ENCODE measurements at regions not wholly inside any gene's neighbourhood (a gene's known extent, or its start where the extent isn't known, plus 50 kb on each side); places are given as distances from the start of the nearest gene placed in this dataset.

DNA sequence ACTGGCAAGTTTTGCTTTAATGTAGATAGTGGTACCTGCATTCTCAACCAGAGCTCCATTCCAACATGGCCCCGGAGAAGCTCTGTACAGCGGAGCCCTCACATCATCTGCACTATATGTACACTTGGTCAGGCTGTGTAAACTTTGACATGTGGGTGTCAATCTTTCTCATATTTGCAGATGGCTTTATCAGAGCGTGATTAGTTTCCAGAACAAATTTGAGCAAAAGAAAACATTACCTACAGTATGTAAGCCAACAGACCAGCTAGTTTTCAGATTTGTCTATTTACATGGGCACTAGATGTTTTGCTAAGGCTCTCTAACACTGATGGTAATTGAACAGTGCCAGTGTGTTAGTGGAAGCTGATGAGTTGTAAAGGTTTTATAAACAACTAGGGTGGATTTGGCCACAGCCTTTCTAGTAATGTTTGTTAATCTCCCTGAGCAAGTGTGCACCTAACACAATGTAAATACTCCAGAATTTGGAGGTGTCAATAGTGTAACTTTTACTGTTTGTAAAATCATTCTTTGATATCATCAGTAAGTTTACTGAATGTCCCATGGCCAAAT, 131.8 kb downstream of the FOXA2 start (continued):
- TF ChIP-seq SATB2 (CRISPR knock-in tag; IDR thresholded peaks at IDR 0.05) (no peak), ZNF367 (CRISPR knock-in tag; IDR thresholded peaks at IDR 0.05; ENCODE audit: borderline replicate concordance) (no peak), BORCS8-MEF2B (CRISPR knock-in tag; IDR thresholded peaks at IDR 0.05) (no peak), SP140L (CRISPR knock-in tag; IDR thresholded peaks at IDR 0.05; ENCODE audit: borderline replicate concordance) (no peak), MYC (CRISPR knock-in tag; IDR thresholded peaks at IDR 0.05; ENCODE audit: borderline replicate concordance) (no peak), ZNF230 (CRISPR knock-in tag; IDR thresholded peaks at IDR 0.05) (no peak), SRF (IDR thresholded peaks at IDR 0.05; ENCODE audit: low read depth, low read length) (no peak), NFRKB (IDR thresholded peaks at IDR 0.05) (no peak), THAP11 (CRISPR knock-in tag; IDR thresholded peaks at IDR 0.05) (peak; percentile 58; the same call in 1 of the 2 replicates), CBX1 (IDR thresholded peaks at IDR 0.05; ENCODE audit: low read depth) (no peak), ZFP41 (CRISPR knock-in tag; IDR thresholded peaks at IDR 0.05; ENCODE audit: borderline replicate concordance) (no peak), ZNF431 (CRISPR knock-in tag; IDR thresholded peaks at IDR 0.05; ENCODE audit: borderline replicate concordance, low read depth) (no peak), FOXM1 (CRISPR knock-in tag; IDR thresholded peaks at IDR 0.05) (no peak), SSRP1 (CRISPR knock-in tag; IDR thresholded peaks at IDR 0.05) (no peak), NFIC (IDR thresholded peaks at IDR 0.05; ENCODE audit: low read length) (peak; percentile 72), ZNF713 (CRISPR knock-in tag; IDR thresholded peaks at IDR 0.05) (no peak), SNRNP70 (IDR thresholded peaks at IDR 0.05; ENCODE audit: low read depth, low read length) (no peak), ZC3H13 (CRISPR knock-in tag; IDR thresholded peaks at IDR 0.05) (no peak), MTF2 (CRISPR knock-in tag; IDR thresholded peaks at IDR 0.05; ENCODE audit: borderline replicate concordance) (no peak), MAF1 (CRISPR knock-in tag; IDR thresholded peaks at IDR 0.05; ENCODE audit: borderline replicate concordance) (no peak), FOSL2 (CRISPR knock-in tag; IDR thresholded peaks at IDR 0.05) (peak; percentile 71), MAFG (CRISPR knock-in tag; IDR thresholded peaks at IDR 0.05) (no peak), EP300 (IDR thresholded peaks at IDR 0.05; ENCODE audit: low read depth in 2 of 2, low read length in 2 of 2) (0 out of 4 replicates have a peak, but pooled peaks of 1 of the 2 experiments have one; percentile 34), EP300 (CRISPR knock-in tag; IDR thresholded peaks at IDR 0.05; ENCODE audit: borderline replicate concordance) (no peak), ZNF350 (CRISPR knock-in tag; IDR thresholded peaks at IDR 0.05; ENCODE audit: borderline replicate concordance, low read depth) (no peak), MEF2D (CRISPR knock-in tag; IDR thresholded peaks at IDR 0.05) (peak; percentile 62; the same call in 1 of the 2 replicates)
- TF ChIP-seq, protein P1, sequence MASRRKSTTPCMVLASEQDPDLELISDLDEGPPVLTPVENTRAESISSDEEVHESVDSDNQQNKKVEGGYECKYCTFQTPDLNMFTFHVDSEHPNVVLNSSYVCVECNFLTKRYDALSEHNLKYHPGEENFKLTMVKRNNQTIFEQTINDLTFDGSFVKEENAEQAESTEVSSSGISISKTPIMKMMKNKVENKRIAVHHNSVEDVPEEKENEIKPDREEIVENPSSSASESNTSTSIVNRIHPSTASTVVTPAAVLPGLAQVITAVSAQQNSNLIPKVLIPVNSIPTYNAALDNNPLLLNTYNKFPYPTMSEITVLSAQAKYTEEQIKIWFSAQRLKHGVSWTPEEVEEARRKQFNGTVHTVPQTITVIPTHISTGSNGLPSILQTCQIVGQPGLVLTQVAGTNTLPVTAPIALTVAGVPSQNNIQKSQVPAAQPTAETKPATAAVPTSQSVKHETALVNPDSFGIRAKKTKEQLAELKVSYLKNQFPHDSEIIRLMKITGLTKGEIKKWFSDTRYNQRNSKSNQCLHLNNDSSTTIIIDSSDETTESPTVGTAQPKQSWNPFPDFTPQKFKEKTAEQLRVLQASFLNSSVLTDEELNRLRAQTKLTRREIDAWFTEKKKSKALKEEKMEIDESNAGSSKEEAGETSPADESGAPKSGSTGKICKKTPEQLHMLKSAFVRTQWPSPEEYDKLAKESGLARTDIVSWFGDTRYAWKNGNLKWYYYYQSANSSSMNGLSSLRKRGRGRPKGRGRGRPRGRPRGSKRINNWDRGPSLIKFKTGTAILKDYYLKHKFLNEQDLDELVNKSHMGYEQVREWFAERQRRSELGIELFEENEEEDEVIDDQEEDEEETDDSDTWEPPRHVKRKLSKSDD (CRISPR knock-in tag; IDR thresholded peaks at IDR 0.05; ENCODE audit: low read depth) = no peak
- TF ChIP-seq, protein P2, sequence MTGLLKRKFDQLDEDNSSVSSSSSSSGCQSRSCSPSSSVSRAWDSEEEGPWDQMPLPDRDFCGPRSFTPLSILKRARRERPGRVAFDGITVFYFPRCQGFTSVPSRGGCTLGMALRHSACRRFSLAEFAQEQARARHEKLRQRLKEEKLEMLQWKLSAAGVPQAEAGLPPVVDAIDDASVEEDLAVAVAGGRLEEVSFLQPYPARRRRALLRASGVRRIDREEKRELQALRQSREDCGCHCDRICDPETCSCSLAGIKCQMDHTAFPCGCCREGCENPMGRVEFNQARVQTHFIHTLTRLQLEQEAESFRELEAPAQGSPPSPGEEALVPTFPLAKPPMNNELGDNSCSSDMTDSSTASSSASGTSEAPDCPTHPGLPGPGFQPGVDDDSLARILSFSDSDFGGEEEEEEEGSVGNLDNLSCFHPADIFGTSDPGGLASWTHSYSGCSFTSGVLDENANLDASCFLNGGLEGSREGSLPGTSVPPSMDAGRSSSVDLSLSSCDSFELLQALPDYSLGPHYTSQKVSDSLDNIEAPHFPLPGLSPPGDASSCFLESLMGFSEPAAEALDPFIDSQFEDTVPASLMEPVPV (CRISPR knock-in tag; IDR thresholded peaks at IDR 0.05) = no peak

Data from HepG2 (cell line).